ENCODE measurements at regions not wholly inside any gene's neighbourhood (a gene's known extent, or its start where the extent isn't known, plus 50 kb on each side); places are given as distances from the start of the nearest gene placed in this dataset.

GRCh38 chr7:85641331-85641730, 454.5 kb upstream of the SEMA3D start:
- Histone ChIP-seq H3K27ac (no peak overlapping the region), H3K4me3 (no peak overlapping the region), H3K9me3 (no peaks in the 10 kb centered on the region), H3K36me3 (no peaks in the 10 kb centered on the region), H3K4me1 (no peaks in the 10 kb centered on the region), H3K27me3 (no peaks in the 10 kb centered on the region)
- 72 to 75% methylated on average over 3 of the region's 3 CpGs for WGBS, 2 donors
- no peak for TF ChIP-seq CTCF (IDR thresholded peaks at IDR 0.05)
- no peak for ATAC-seq
- no peak for DNase-seq
- intact Hi-C loops (cut with DNase I): no loop called here

DNA sequence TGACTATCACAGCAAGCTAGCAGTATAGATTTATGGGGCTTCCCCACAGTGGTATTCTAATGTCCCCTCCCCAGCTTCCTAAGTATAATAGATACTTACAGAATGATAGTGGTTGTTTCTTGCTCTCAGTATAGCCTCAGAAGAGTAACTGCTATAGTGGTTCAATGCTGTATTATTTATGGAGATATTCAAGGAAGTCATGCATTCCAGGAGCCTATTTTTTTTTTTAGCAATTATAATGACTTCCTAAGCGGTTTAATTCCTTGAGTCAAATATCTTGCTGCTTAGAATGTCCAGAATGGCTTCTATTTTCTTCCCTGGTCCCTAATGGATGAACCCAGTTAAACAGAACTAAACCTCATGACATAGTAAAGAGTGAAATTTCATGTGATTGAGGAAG, 451.5 kb upstream of the SEMA3D start:
- no peaks in the 10 kb centered on the region for H3K4me1 ChIP-seq
- no peaks in the 10 kb centered on the region for H3K36me3 ChIP-seq
- H3K9me3 ChIP-seq: no peaks in the 10 kb centered on the region
- ATAC-seq (no peak), DNase-seq (no peak)
- intact Hi-C loops (cut with DNase I): no loop called here
- no peak overlapping the region for H3K27ac ChIP-seq
- no peak overlapping the region for H3K4me3 ChIP-seq
- no peaks in the 10 kb centered on the region for H3K27me3 ChIP-seq
- no peak for TF ChIP-seq CTCF (IDR thresholded peaks at IDR 0.05)
- WGBS, 2 donors: 56 to 71% methylated on average over 1 of the region's 1 CpG

- Histone ChIP-seq H3K4me3 (no peak overlapping the region), H3K9me3 (no peaks in the 10 kb centered on the region), H3K27ac (no peak overlapping the region), H3K27me3 (no peaks in the 10 kb centered on the region), H3K36me3 (no peaks in the 10 kb centered on the region), H3K4me1 (peaks cover 0 to 16% (median 0%) of the 10 kb centered on the region in 9 donors)
- ATAC-seq (no peak), DNase-seq (no peak)
- intact Hi-C loops (cut with DNase I): no loop called here
- TF ChIP-seq CTCF (IDR thresholded peaks at IDR 0.05): no peak
- 63 to 65% methylated on average over 2 of the region's 2 CpGs for WGBS, 2 donors
Observed at GRCh38 chr7:85634951-85635350, 448.1 kb upstream of the SEMA3D start.

DNA sequence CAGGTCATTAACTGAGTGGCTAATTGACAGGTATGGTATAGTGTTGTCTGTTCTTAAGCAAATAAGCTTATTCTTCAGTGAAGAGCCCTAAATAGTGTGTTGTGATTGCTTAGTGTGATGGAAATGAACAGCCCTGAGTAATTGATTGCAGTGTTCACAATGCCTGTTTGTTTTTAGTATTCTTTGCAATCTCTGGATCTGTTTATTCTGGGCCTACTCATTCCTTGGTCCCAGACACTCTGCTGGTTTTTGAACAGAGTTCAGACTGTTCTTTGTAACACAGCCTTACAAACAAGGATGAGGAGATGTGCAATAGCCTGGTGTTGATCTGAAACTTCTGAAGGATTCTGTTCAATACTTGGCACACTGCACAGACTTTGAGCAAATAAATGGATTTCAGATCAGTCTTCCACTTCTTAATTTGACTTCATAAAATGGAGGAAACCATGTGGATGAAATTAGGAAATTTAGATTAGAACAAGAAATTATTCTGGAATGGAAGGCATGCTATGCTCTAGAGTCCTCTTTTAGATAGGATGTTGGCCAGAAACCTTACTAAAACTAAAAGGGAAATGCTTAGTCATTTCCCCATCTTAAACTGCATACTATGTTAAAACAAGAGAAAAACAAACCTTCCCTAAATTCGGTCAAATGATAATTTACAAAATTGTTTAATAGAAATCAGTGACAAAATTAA, 444.2 kb upstream of the SEMA3D start:
- H3K4me1 ChIP-seq: peaks cover 0 to 16% (median 0%) of the 10 kb centered on the region in 9 donors
- H3K4me3 ChIP-seq: no peak overlapping the region
- no peak for TF ChIP-seq CTCF (IDR thresholded peaks at IDR 0.05)
- H3K27ac ChIP-seq: peak overlapping the region in 1 of 10 donors; percentile 82
- DNase-seq (no peak), ATAC-seq (peak in 1 of 8 donors; percentile 41)
- no peaks in the 10 kb centered on the region for H3K36me3 ChIP-seq
- H3K9me3 ChIP-seq: no peaks in the 10 kb centered on the region
- 43 to 68% methylated on average over 1 of the region's 1 CpG for WGBS, 2 donors
- intact Hi-C loops (cut with DNase I): no loop called here
- H3K27me3 ChIP-seq: no peaks in the 10 kb centered on the region
